ENCODE measurements at regions not wholly inside any gene's neighbourhood (a gene's known extent, or its start where the extent isn't known, plus 50 kb on each side); places are given as distances from the start of the nearest gene placed in this dataset.

DNA sequence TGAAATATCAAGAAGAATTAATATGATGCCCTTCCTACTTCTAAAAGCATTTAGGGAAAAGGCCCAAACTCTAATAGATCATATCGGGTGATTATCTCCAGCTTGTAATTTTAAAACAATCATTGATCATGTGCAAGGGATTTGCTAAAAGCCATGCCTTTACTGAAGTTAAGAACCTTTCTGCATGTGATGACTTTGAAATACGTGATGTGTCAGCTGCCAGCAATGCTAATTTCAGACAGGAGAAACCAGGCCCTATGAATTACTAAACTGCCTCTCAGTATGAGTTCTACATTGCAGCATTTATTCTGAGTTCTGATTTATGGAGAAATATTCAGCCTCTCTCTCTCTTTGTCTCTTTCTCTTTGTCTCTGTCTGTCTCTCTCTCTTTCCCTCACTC, 203.6 kb upstream of the AKR1E2 start:
- Histone ChIP-seq H4K20me1 (ENCODE audit: low read depth, low read length) (no peaks in the 10 kb centered on the region), H3F3A (ENCODE audit: insufficient read depth) (no peaks in the 10 kb centered on the region), H2AFZ (ENCODE audit: low read depth, low read length, severe bottlenecking) (no peak overlapping the region), H3K4me3 (ENCODE audit: insufficient read depth, low read length, poor library complexity, severe bottlenecking) (no peak overlapping the region), H3K27me3 (ENCODE audit: low read length) (no peaks in the 10 kb centered on the region), H3K36me3 (ENCODE audit: low read length) (no peaks in the 10 kb centered on the region), H3K4me2 (ENCODE audit: low read depth, low read length, poor library complexity, severe bottlenecking) (no peak overlapping the region), H3K27ac (ENCODE audit: low read depth, low read length) (no peak overlapping the region), H3K79me2 (ENCODE audit: insufficient read depth, low read length) (no peaks in the 10 kb centered on the region), H3K9me3 (ENCODE audit: insufficient read depth, low read length) (no peaks in the 10 kb centered on the region), H3K9me2 (replicated peaks; ENCODE audit: insufficient read depth, low read length) (no peaks in the 10 kb centered on the region), H3K9ac (ENCODE audit: low read length) (no peak overlapping the region)
- TF ChIP-seq EZH2phosphoT487 (conservative IDR thresholded peaks at IDR 0.05; ENCODE audit: low read length), result no peak
- TF ChIP-seq, protein P1, sequence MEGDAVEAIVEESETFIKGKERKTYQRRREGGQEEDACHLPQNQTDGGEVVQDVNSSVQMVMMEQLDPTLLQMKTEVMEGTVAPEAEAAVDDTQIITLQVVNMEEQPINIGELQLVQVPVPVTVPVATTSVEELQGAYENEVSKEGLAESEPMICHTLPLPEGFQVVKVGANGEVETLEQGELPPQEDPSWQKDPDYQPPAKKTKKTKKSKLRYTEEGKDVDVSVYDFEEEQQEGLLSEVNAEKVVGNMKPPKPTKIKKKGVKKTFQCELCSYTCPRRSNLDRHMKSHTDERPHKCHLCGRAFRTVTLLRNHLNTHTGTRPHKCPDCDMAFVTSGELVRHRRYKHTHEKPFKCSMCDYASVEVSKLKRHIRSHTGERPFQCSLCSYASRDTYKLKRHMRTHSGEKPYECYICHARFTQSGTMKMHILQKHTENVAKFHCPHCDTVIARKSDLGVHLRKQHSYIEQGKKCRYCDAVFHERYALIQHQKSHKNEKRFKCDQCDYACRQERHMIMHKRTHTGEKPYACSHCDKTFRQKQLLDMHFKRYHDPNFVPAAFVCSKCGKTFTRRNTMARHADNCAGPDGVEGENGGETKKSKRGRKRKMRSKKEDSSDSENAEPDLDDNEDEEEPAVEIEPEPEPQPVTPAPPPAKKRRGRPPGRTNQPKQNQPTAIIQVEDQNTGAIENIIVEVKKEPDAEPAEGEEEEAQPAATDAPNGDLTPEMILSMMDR (IDR thresholded peaks at IDR 0.05; ENCODE audit: insufficient read depth, low read length, poor library complexity, severe bottlenecking), result no peak

DNA sequence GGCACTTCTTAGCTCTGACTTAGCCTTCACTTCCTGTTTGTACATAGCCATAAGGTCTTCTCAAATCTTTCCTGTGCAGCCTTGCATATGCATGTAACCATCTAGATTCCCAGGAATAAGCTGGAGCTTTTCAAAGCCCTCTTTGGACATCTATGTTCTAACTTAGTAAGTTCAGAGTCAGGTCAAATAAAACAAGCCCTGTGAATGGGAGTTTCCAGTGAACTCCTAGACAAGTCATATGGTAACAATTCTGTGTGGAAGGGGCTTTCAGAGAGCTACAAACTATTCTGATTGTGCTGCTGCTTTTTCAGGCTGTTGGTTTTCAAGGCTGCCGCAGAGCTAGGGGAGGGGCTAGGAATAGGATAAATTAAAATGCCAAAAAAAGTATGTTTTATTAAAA, 208.4 kb upstream of the AKR1E2 start:
- TF ChIP-seq, protein P1 (IDR thresholded peaks at IDR 0.05; ENCODE audit: insufficient read depth, low read length, poor library complexity, severe bottlenecking), result no peak
- H3K4me2 ChIP-seq (ENCODE audit: low read depth, low read length, poor library complexity, severe bottlenecking), result no peak overlapping the region
- no peak overlapping the region for H2AFZ ChIP-seq (ENCODE audit: low read depth, low read length, severe bottlenecking)

DNA sequence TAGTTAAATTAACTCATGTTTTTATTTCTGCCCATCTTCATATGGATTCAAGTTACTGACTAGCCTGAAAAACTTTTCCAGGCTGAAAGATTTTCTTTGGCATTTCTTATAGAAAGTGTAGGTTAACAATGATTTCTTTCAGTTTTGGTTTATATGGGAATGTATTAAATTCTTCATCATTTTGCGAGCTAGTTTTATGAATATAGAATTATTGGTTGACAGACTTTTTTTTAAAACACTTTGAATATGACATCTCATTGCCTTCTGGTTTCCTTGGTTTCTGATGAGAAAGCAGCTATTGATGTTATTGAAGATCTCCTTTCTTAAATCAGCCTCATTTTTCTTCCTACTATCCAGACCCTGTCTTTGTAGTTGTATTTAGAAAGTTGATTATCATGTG, 211.0 kb upstream of the AKR1E2 start:
- no peak for TF ChIP-seq EZH2phosphoT487 (conservative IDR thresholded peaks at IDR 0.05; ENCODE audit: low read length)
- TF ChIP-seq, protein P1 (IDR thresholded peaks at IDR 0.05; ENCODE audit: insufficient read depth, low read length, poor library complexity, severe bottlenecking), result no peak
- no peaks in the 10 kb centered on the region for H3K79me2 ChIP-seq (ENCODE audit: insufficient read depth, low read length)
- no peak overlapping the region for H3K9ac ChIP-seq (ENCODE audit: low read length)
- no peak overlapping the region for H2AFZ ChIP-seq (ENCODE audit: low read depth, low read length, severe bottlenecking)
- no peaks in the 10 kb centered on the region for H3K36me3 ChIP-seq (ENCODE audit: low read length)
- H3K4me3 ChIP-seq (ENCODE audit: insufficient read depth, low read length, poor library complexity, severe bottlenecking), result no peak overlapping the region
- H3K9me3 ChIP-seq (ENCODE audit: insufficient read depth, low read length), result no peaks in the 10 kb centered on the region
- no peaks in the 10 kb centered on the region for H3K9me2 ChIP-seq (replicated peaks; ENCODE audit: insufficient read depth, low read length)
- no peak overlapping the region for H3K27ac ChIP-seq (ENCODE audit: low read depth, low read length)
- H4K20me1 ChIP-seq (ENCODE audit: low read depth, low read length), result no peaks in the 10 kb centered on the region
- H3K4me2 ChIP-seq (ENCODE audit: low read depth, low read length, poor library complexity, severe bottlenecking), result no peak overlapping the region
- H3K27me3 ChIP-seq (ENCODE audit: low read length), result no peaks in the 10 kb centered on the region
- H3F3A ChIP-seq (ENCODE audit: insufficient read depth), result no peaks in the 10 kb centered on the region

More for the DNA sequence above, 208.4 kb upstream of the AKR1E2 start:
- Histone ChIP-seq H3K9me3 (ENCODE audit: insufficient read depth, low read length) (no peaks in the 10 kb centered on the region), H3K4me3 (ENCODE audit: insufficient read depth, low read length, poor library complexity, severe bottlenecking) (no peak overlapping the region), H4K20me1 (ENCODE audit: low read depth, low read length) (no peaks in the 10 kb centered on the region), H3K79me2 (ENCODE audit: insufficient read depth, low read length) (no peaks in the 10 kb centered on the region), H3K9ac (ENCODE audit: low read length) (no peak overlapping the region), H3K27ac (ENCODE audit: low read depth, low read length) (no peak overlapping the region), H3K36me3 (ENCODE audit: low read length) (no peaks in the 10 kb centered on the region), H3K9me2 (replicated peaks; ENCODE audit: insufficient read depth, low read length) (no peaks in the 10 kb centered on the region), H3K27me3 (ENCODE audit: low read length) (no peaks in the 10 kb centered on the region), H3F3A (ENCODE audit: insufficient read depth) (no peaks in the 10 kb centered on the region)

DNA sequence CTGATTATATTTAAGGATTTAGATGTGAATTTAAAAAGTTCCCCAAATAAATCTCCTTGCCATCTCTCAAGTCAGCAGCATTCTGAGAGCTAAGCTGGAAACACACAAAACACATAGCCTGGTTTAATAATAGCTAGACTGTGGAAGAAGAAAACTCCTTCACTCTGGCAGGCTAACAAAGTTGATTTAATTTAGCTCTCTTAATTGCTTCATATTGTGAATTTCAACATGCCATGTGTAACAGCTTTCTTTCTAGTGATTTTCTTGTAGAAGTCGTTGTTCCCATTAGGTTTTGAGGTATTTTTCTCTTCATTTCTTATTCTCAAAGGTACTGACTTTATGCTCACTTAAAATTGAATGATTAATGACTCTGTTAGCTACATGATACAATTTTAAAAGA, 216.8 kb upstream of the AKR1E2 start:
- Histone ChIP-seq H4K20me1 (ENCODE audit: low read depth, low read length) (no peaks in the 10 kb centered on the region), H3K27me3 (ENCODE audit: low read length) (no peaks in the 10 kb centered on the region), H3K9me2 (replicated peaks; ENCODE audit: insufficient read depth, low read length) (no peaks in the 10 kb centered on the region), H3K9ac (ENCODE audit: low read length) (no peak overlapping the region), H3F3A (ENCODE audit: insufficient read depth) (no peaks in the 10 kb centered on the region), H3K36me3 (ENCODE audit: low read length) (no peaks in the 10 kb centered on the region), H3K4me3 (ENCODE audit: insufficient read depth, low read length, poor library complexity, severe bottlenecking) (no peak overlapping the region), H3K4me2 (ENCODE audit: low read depth, low read length, poor library complexity, severe bottlenecking) (no peak overlapping the region), H3K79me2 (ENCODE audit: insufficient read depth, low read length) (no peaks in the 10 kb centered on the region), H3K27ac (ENCODE audit: low read depth, low read length) (no peak overlapping the region), H2AFZ (ENCODE audit: low read depth, low read length, severe bottlenecking) (no peak overlapping the region), H3K9me3 (ENCODE audit: insufficient read depth, low read length) (no peaks in the 10 kb centered on the region)
- no peak for TF ChIP-seq EZH2phosphoT487 (conservative IDR thresholded peaks at IDR 0.05; ENCODE audit: low read length)
- TF ChIP-seq, protein P1 (IDR thresholded peaks at IDR 0.05; ENCODE audit: insufficient read depth, low read length, poor library complexity, severe bottlenecking), result no peak
